Breast epithelium (tissue), 3 donors: ENCODE measurements at regions not wholly inside any gene's neighbourhood (a gene's known extent, or its start where the extent isn't known, plus 50 kb on each side); places are given as distances from the start of the nearest gene placed in this dataset.

ENCODE experiments used
- CTCF ChIP-seq, 3 donors: fragments of 450-650 bp; IDR thresholded peaks; one replicate each; pipeline ENCODE4 v1.5.1; 2016 to 2017; ENCODE audit warnings: antibody characterized with exemption in 3 of 3, mild to moderate bottlenecking in 3 of 3, moderate library complexity in 3 of 3
- POLR2A ChIP-seq: fragments of 450-650 bp; IDR thresholded peaks from one replicate; pipeline ENCODE4 v1.6.1; 2016; ENCODE audit warnings: antibody characterized with exemption, mild to moderate bottlenecking, moderate library complexity

GRCh38 chr9:129485145-129485774 is 135.6 kb downstream of the C9orf50 start:
- TF ChIP-seq POLR2A (no peak), CTCF (IDR thresholded peaks at IDR 0.05) (no peak)
